CD4-positive, CD25-positive, alpha-beta regulatory T cell (primary cell): ENCODE measurements at regions not wholly inside any gene's neighbourhood (a gene's known extent, or its start where the extent isn't known, plus 50 kb on each side); places are given as distances from the start of the nearest gene placed in this dataset.

Experiments used
- ATAC-seq, 2 donors: fragments of 150-1000 bp; cut with Tn5 transposase; one replicate each; pipeline ENCODE4 v1.10.0; 2021; ENCODE audit warnings: low read depth in 2 of 2, moderate number of reproducible peaks in 2 of 2, moderate library complexity in 1 of 2
- DNase-seq, 3 donors: peaks; one replicate each; pipeline versions ENCODE4 v3.0.0 to v3.0.0-alpha.2; 2012 to 2022; ENCODE audit warnings: mixed read lengths in 1 of 3
- H3K27ac ChIP-seq: one replicate; pipeline ENCODE4 v1.7.0; 2013; ENCODE audit warnings: mild to moderate bottlenecking, low read length; ENCODE audit not compliant: insufficient read depth, poor library complexity, severe bottlenecking
- H3K27me3 ChIP-seq: one replicate; pipeline ENCODE4 v1.7.0; 2013; ENCODE audit warnings: low read length; ENCODE audit not compliant: control insufficient read depth, insufficient read depth
- H3K36me3 ChIP-seq: one replicate; pipeline ENCODE4 v1.7.0; 2013; ENCODE audit warnings: mild to moderate bottlenecking, low read length, moderate library complexity; ENCODE audit not compliant: control insufficient read depth, insufficient read depth
- H3K4me1 ChIP-seq: 2 replicates; pipeline ENCODE4 v1.7.0; 2013; ENCODE audit warnings: mild to moderate bottlenecking, low read length; ENCODE audit not compliant: insufficient read depth, control insufficient read depth, poor library complexity, severe bottlenecking
- H3K4me3 ChIP-seq: one replicate; pipeline ENCODE4 v1.7.0; 2013; ENCODE audit warnings: low read depth, mild to moderate bottlenecking, low read length, moderate library complexity
- H3K9me3 ChIP-seq, 2 experiments: 1 replicate in 1 of 2; 2 replicates in 1 of 2; pipeline ENCODE4 v1.7.0; 2013; ENCODE audit warnings: low read length in 2 of 2, mild to moderate bottlenecking in 1 of 2, moderate library complexity in 1 of 2; ENCODE audit not compliant: control insufficient read depth in 2 of 2
- H3K27ac Mint-ChIP-seq, 3 donors: one replicate each; pipeline ENCODE4 v1.8.0; 2020 to 2022; ENCODE audit warnings: mild to moderate bottlenecking in 3 of 3, mixed read lengths in 3 of 3, moderate library complexity in 2 of 3
- H3K27me3 Mint-ChIP-seq: one replicate; pipeline ENCODE4 v1.8.0; 2022; ENCODE audit warnings: mild to moderate bottlenecking, mixed read lengths
- H3K36me3 Mint-ChIP-seq: one replicate; pipeline ENCODE4 v1.8.0; 2020; ENCODE audit warnings: mixed read lengths
- H3K4me1 Mint-ChIP-seq, 4 donors: one replicate each; pipeline ENCODE4 v1.8.0; 2020 to 2022; ENCODE audit warnings: mixed read lengths in 4 of 4, mild to moderate bottlenecking in 1 of 4
- H3K4me3 Mint-ChIP-seq, 4 donors: one replicate each; pipeline ENCODE4 v1.8.0; 2020 to 2022; ENCODE audit warnings: mild to moderate bottlenecking in 4 of 4, mixed read lengths in 4 of 4, moderate library complexity in 3 of 4
- H3K9me3 Mint-ChIP-seq, 7 donors: one replicate each; pipeline ENCODE4 v1.8.0; 2020 to 2022; ENCODE audit warnings: mixed read lengths in 7 of 7, mild to moderate bottlenecking in 3 of 7, moderate library complexity in 2 of 7

DNA sequence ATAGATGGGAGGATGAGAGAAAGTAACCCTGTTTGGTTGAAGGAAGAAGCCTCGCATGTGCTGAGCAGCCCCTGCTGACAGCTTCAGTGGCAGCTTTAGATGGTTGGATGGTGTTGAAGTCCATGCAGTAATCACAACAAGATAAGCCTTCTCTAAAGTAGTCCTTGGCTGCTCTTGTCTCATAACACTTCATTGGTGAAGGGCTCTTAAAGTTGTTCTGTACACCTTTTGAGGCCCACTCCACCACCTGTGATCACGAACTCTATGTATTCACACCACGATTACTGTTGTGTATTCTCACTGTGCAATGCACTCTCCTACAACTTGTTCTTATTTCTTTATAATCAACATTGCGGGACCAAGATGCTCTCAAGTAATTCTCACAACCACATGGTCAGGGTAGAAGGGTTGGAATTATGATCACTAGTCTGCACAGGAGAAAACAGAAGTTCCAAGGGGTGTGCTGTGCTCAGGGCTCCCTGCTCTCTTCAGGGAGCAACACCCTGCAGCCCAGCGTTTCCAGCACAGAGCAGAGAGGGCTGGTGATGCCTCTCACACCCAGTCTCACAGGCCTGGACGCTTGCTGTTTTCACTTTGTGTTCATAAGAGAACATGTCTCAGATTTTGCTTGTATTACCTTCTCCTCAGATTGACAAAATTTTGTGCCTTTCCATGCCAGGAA is 294.4 kb downstream of the SMOC2 start:
- ATAC-seq (no peak), DNase-seq (no peak)
- H3K27me3 Mint-ChIP-seq, result peaks cover 6% of the 10 kb centered on the region
- H3K27ac ChIP-seq, result no peak overlapping the region
- H3K4me1 Mint-ChIP-seq, result no peaks in the 10 kb centered on the region
- H3K27ac Mint-ChIP-seq, result no peak overlapping the region
- H3K27me3 ChIP-seq, result no peaks in the 10 kb centered on the region
- no peaks in the 10 kb centered on the region for H3K4me1 ChIP-seq
- H3K4me3 ChIP-seq, result no peak overlapping the region
- H3K9me3 ChIP-seq, result no peaks in the 10 kb centered on the region
- H3K4me3 Mint-ChIP-seq, result no peak overlapping the region
- H3K9me3 Mint-ChIP-seq, result peaks cover 0 to 12% (median 3%) of the 10 kb centered on the region in 7 donors
- H3K36me3 Mint-ChIP-seq, result no peaks in the 10 kb centered on the region
- no peaks in the 10 kb centered on the region for H3K36me3 ChIP-seq

- H3K27ac ChIP-seq, result no peak overlapping the region
- H3K4me1 ChIP-seq, result no peaks in the 10 kb centered on the region
- H3K27me3 ChIP-seq, result no peaks in the 10 kb centered on the region
- Mint-ChIP-seq H3K4me3 (no peak overlapping the region), H3K4me1 (no peaks in the 10 kb centered on the region), H3K9me3 (peaks cover 0 to 12% (median 3%) of the 10 kb centered on the region in 7 donors), H3K36me3 (no peaks in the 10 kb centered on the region), H3K27me3 (peaks cover 6% of the 10 kb centered on the region), H3K27ac (no peak overlapping the region)
- H3K4me3 ChIP-seq, result no peak overlapping the region
- H3K9me3 ChIP-seq, result no peaks in the 10 kb centered on the region
- H3K36me3 ChIP-seq, result no peaks in the 10 kb centered on the region
- ATAC-seq, result no peak
- DNase-seq, result no peak
Observed at GRCh38 chr6:168734523-168734922, 293.5 kb downstream of the SMOC2 start.

GRCh38 chr6:168732676-168733075 is 291.7 kb downstream of the SMOC2 start:
- H3K27ac Mint-ChIP-seq, result no peak overlapping the region
- Histone ChIP-seq H3K9me3 (no peaks in the 10 kb centered on the region), H3K4me1 (no peaks in the 10 kb centered on the region), H3K4me3 (no peak overlapping the region), H3K27me3 (no peaks in the 10 kb centered on the region), H3K36me3 (no peaks in the 10 kb centered on the region), H3K27ac (no peak overlapping the region)
- H3K27me3 Mint-ChIP-seq, result peaks cover 6% of the 10 kb centered on the region
- ATAC-seq (no peak), DNase-seq (no peak)
- no peaks in the 10 kb centered on the region for H3K4me1 Mint-ChIP-seq
- peaks cover 0 to 6% (median 0%) of the 10 kb centered on the region in 7 donors for H3K9me3 Mint-ChIP-seq
- no peaks in the 10 kb centered on the region for H3K36me3 Mint-ChIP-seq
- H3K4me3 Mint-ChIP-seq, result no peak overlapping the region

- Histone ChIP-seq H3K4me1 (no peaks in the 10 kb centered on the region), H3K4me3 (no peak overlapping the region), H3K9me3 (no peaks in the 10 kb centered on the region), H3K27ac (no peak overlapping the region), H3K27me3 (no peaks in the 10 kb centered on the region), H3K36me3 (no peaks in the 10 kb centered on the region)
- H3K9me3 Mint-ChIP-seq, result peaks cover 0 to 4% (median 0%) of the 10 kb centered on the region in 7 donors
- H3K4me3 Mint-ChIP-seq, result no peak overlapping the region
- no peaks in the 10 kb centered on the region for H3K4me1 Mint-ChIP-seq
- H3K27ac Mint-ChIP-seq, result no peak overlapping the region
- peaks cover 6% of the 10 kb centered on the region for H3K27me3 Mint-ChIP-seq
- H3K36me3 Mint-ChIP-seq, result no peaks in the 10 kb centered on the region
- DNase-seq (no peak), ATAC-seq (no peak)
Observed at GRCh38 chr6:168730931-168731716, 290.1 kb downstream of the SMOC2 start.

DNA sequence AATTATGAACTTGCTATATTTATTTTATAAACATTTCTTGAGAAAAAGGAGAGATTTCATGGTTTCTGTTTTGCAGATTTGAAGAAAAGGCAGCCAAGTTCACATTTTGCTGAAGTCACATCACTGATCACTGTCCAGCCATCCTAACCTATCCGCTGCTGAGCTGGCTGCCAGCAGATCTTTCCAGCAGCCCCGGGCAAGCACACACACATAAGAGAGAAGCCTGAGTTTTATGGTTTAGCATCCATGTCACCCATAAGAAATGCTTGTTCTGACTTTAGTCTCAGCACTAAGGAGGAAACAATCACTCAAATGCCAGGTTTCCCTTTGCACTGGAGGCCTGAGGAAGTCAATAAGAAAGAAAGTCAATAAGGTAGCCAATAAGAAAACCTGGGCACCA is 287.1 kb downstream of the SMOC2 start:
- DNase-seq, result no peak
- Mint-ChIP-seq H3K4me1 (no peaks in the 10 kb centered on the region), H3K27me3 (no peaks in the 10 kb centered on the region), H3K36me3 (no peaks in the 10 kb centered on the region), H3K27ac (no peak overlapping the region), H3K9me3 (peaks cover 0 to 4% (median 0%) of the 10 kb centered on the region in 7 donors), H3K4me3 (no peak overlapping the region)
- H3K36me3 ChIP-seq, result no peaks in the 10 kb centered on the region
- no peak overlapping the region for H3K27ac ChIP-seq
- H3K4me1 ChIP-seq, result no peaks in the 10 kb centered on the region
- no peak overlapping the region for H3K4me3 ChIP-seq
- no peaks in the 10 kb centered on the region for H3K9me3 ChIP-seq
- H3K27me3 ChIP-seq, result no peaks in the 10 kb centered on the region
- ATAC-seq, result no peak

DNA sequence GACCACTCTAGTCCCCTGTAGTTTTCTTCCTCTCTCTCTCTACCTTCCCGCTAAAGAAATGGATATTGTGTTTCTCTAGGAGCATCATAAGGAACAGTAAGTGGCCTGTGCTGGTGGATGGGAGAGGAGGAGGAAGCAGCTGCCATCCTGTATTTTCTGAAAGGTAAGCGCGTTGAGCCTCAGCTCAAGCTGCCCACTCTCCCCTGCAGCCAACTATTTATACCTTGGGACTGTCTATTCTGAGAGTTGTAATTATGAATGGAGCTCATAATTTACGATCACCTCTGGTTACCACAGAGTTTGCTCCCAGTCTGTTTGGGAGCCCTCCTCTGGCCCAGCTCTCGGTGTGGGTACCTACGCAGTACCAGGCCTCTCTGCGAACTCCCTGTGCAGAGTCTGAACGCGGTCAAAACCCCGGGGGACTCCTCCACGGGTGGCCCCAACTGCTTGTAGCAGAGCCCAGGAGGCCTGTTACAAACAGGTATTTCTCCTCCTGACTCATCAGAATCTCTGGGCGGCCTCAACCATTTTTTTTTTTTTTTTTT is 285.4 kb downstream of the SMOC2 start:
- no peak overlapping the region for H3K4me3 ChIP-seq
- H3K4me1 ChIP-seq, result no peaks in the 10 kb centered on the region
- H3K4me3 Mint-ChIP-seq, result no peak overlapping the region
- H3K27ac Mint-ChIP-seq, result no peak overlapping the region
- peaks cover 0 to 4% (median 1%) of the 10 kb centered on the region in 7 donors for H3K9me3 Mint-ChIP-seq
- no peak for ATAC-seq
- H3K27ac ChIP-seq, result no peak overlapping the region
- no peaks in the 10 kb centered on the region for H3K36me3 Mint-ChIP-seq
- no peak for DNase-seq
- H3K27me3 Mint-ChIP-seq, result no peaks in the 10 kb centered on the region
- no peaks in the 10 kb centered on the region for H3K9me3 ChIP-seq
- H3K27me3 ChIP-seq, result no peaks in the 10 kb centered on the region
- no peaks in the 10 kb centered on the region for H3K36me3 ChIP-seq
- no peaks in the 10 kb centered on the region for H3K4me1 Mint-ChIP-seq

DNA sequence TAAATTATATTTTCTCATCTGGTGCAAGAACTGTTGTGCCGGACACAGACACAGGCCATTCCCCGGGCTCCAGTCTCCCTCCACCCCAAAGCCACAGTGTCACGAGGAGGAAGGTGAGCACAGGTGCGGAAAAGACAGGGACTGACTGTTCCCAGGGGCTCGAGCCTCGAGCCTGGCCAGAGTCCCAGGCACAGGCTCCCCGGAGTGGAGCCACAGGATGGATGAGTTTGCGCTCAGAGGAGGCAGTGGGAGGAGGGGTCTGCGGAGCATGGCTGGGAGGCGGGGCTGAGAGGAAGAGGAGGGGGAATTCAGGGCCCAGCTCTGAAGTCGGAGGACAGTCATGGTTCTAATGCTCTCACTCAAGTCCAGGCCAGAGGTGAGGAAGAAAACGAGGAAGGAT is 284.8 kb downstream of the SMOC2 start:
- Mint-ChIP-seq H3K27me3 (no peaks in the 10 kb centered on the region), H3K4me3 (no peak overlapping the region), H3K9me3 (peaks cover 0 to 4% (median 2%) of the 10 kb centered on the region in 7 donors), H3K36me3 (no peaks in the 10 kb centered on the region), H3K4me1 (no peaks in the 10 kb centered on the region), H3K27ac (no peak overlapping the region)
- H3K27me3 ChIP-seq, result no peaks in the 10 kb centered on the region
- H3K27ac ChIP-seq, result no peak overlapping the region
- H3K9me3 ChIP-seq, result no peaks in the 10 kb centered on the region
- ATAC-seq (no peak), DNase-seq (no peak)
- H3K36me3 ChIP-seq, result no peaks in the 10 kb centered on the region
- H3K4me1 ChIP-seq, result no peaks in the 10 kb centered on the region
- no peak overlapping the region for H3K4me3 ChIP-seq
